HL-60 (cell line): ENCODE measurements at regions not wholly inside any gene's neighbourhood (a gene's known extent, or its start where the extent isn't known, plus 50 kb on each side); places are given as distances from the start of the nearest gene placed in this dataset.

Experiments used
- GABPA ChIP-seq: IDR thresholded peaks from 2 replicates; pipeline ENCODE4 v1.6.1; 2012; ENCODE audit warnings: low read depth
- POLR2AphosphoS5 ChIP-seq: IDR thresholded peaks from 2 replicates; pipeline ENCODE4 v1.6.1; 2012; ENCODE audit warnings: low read depth
- TF ChIP-seq, protein P1 (sequence below): IDR thresholded peaks from one replicate; pipeline ENCODE4 v1.5.1; 2011; ENCODE audit warnings: low read length, control low read depth, inconsistent platforms; ENCODE audit not compliant: insufficient read depth

GRCh38 chr1:238951809-238952208, 434.6 kb upstream of the CHRM3 start:
- TF ChIP-seq, protein P1, sequence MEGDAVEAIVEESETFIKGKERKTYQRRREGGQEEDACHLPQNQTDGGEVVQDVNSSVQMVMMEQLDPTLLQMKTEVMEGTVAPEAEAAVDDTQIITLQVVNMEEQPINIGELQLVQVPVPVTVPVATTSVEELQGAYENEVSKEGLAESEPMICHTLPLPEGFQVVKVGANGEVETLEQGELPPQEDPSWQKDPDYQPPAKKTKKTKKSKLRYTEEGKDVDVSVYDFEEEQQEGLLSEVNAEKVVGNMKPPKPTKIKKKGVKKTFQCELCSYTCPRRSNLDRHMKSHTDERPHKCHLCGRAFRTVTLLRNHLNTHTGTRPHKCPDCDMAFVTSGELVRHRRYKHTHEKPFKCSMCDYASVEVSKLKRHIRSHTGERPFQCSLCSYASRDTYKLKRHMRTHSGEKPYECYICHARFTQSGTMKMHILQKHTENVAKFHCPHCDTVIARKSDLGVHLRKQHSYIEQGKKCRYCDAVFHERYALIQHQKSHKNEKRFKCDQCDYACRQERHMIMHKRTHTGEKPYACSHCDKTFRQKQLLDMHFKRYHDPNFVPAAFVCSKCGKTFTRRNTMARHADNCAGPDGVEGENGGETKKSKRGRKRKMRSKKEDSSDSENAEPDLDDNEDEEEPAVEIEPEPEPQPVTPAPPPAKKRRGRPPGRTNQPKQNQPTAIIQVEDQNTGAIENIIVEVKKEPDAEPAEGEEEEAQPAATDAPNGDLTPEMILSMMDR, result no peak
- TF ChIP-seq POLR2AphosphoS5, result no peak
- TF ChIP-seq GABPA, result no peak
